GM19240 (cell line): ENCODE measurements at regions not wholly inside any gene's neighbourhood (a gene's known extent, or its start where the extent isn't known, plus 50 kb on each side); places are given as distances from the start of the nearest gene placed in this dataset.

Experiments used
- DNase-seq: peaks from one replicate; pipeline ENCODE4 v3.0.0; 2011; ENCODE audit warnings: low spot score; ENCODE audit not compliant: insufficient read length

- no peak for DNase-seq
These were observed 321.0 kb downstream of the RPS6KC1 start for GRCh38 chr1:213371847-213372619.

- DNase-seq, result peak; percentile 59
These were observed 323.3 kb downstream of the RPS6KC1 start for GRCh38 chr1:213374369-213374768.

GRCh38 chr1:213375002-213375401 lies 324.0 kb downstream of the RPS6KC1 start:
- DNase-seq, result no peak

GRCh38 chr1:213376862-213377372 lies 325.9 kb downstream of the RPS6KC1 start:
- no peak for DNase-seq

- DNase-seq, result no peak
These were observed 329.8 kb downstream of the RPS6KC1 start for GRCh38 chr1:213380865-213381264.

GRCh38 chr1:213381572-213382084 lies 330.6 kb downstream of the RPS6KC1 start:
- no peak for DNase-seq

- no peak for DNase-seq
These were observed 332.4 kb downstream of the RPS6KC1 start for GRCh38 chr1:213383465-213383864.

- no peak for DNase-seq
These were observed 334.2 kb downstream of the RPS6KC1 start for GRCh38 chr1:213385201-213385600.

- DNase-seq, result no peak
These were observed 334.8 kb downstream of the RPS6KC1 start for GRCh38 chr1:213385806-213386324.

- no peak for DNase-seq
These were observed 336.5 kb downstream of the RPS6KC1 start for GRCh38 chr1:213387380-213388015.

GRCh38 chr1:213388199-213388598 lies 337.2 kb downstream of the RPS6KC1 start:
- DNase-seq, result no peak

- DNase-seq, result no peak
These were observed 338.1 kb downstream of the RPS6KC1 start for GRCh38 chr1:213389061-213389581.

GRCh38 chr1:213391445-213391844 lies 340.4 kb downstream of the RPS6KC1 start:
- DNase-seq, result no peak

GRCh38 chr1:213393860-213394259 lies 342.8 kb downstream of the RPS6KC1 start:
- DNase-seq, result no peak

GRCh38 chr1:213394837-213395236 lies 343.8 kb downstream of the RPS6KC1 start:
- no peak for DNase-seq

GRCh38 chr1:213397638-213398037 lies 346.6 kb downstream of the RPS6KC1 start:
- DNase-seq, result no peak

GRCh38 chr1:213399695-213400094 lies 348.7 kb downstream of the RPS6KC1 start:
- no peak for DNase-seq

- no peak for DNase-seq
These were observed 358.2 kb downstream of the RPS6KC1 start for GRCh38 chr1:213409208-213409631.

GRCh38 chr1:213409971-213410370 lies 358.9 kb downstream of the RPS6KC1 start:
- DNase-seq, result no peak

- no peak for DNase-seq
These were observed 363.3 kb downstream of the RPS6KC1 start for GRCh38 chr1:213414346-213414745.

- DNase-seq, result no peak
These were observed 363.9 kb downstream of the RPS6KC1 start for GRCh38 chr1:213414911-213415310.
